C4-2B (cell line): ENCODE measurements at regions not wholly inside any gene's neighbourhood (a gene's known extent, or its start where the extent isn't known, plus 50 kb on each side); places are given as distances from the start of the nearest gene placed in this dataset.

ENCODE experiments used
- CTCF ChIP-seq: fragments of 450-650 bp; conservative IDR thresholded peaks from 2 replicates; pipeline ENCODE4 v1.5.1; 2017; ENCODE audit warnings: mild to moderate bottlenecking
- ZFX ChIP-seq: fragments of 450-650 bp; IDR thresholded peaks from 2 replicates; pipeline ENCODE4 v1.6.1; 2017

- no peak for TF ChIP-seq CTCF
- TF ChIP-seq ZFX: no peak
Measured at GRCh38 chr22:49019737-49020713, 807.6 kb downstream of the BRD1 start.
